ENCODE measurements at regions not wholly inside any gene's neighbourhood (a gene's known extent, or its start where the extent isn't known, plus 50 kb on each side); places are given as distances from the start of the nearest gene placed in this dataset.

- peak; percentile 22 for DNase-seq (ENCODE audit: low spot score)
These were observed 662.0 kb downstream of the CDH11 start for GRCh38 chr16:64459821-64460220.

DNA sequence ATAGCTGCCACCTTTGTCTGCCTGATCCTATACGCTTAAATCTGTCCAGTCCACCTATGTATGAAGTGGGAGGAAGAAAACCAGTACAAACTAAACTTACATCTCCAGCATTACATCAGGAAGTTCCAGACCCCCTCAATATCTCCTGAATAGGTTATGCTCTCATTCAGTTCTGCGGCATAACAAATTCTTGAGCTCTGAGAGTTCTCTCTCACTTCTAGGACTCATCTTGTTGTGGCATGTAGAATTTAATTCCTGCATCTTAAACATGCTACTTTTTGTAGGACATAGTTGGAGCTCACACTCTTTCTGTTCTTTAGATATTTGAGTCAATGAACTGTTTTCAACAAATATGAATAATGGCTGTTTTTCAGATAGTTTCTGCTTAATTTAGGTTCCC is 662.5 kb downstream of the CDH11 start:
- no peak for DNase-seq (ENCODE audit: low spot score)

DNA sequence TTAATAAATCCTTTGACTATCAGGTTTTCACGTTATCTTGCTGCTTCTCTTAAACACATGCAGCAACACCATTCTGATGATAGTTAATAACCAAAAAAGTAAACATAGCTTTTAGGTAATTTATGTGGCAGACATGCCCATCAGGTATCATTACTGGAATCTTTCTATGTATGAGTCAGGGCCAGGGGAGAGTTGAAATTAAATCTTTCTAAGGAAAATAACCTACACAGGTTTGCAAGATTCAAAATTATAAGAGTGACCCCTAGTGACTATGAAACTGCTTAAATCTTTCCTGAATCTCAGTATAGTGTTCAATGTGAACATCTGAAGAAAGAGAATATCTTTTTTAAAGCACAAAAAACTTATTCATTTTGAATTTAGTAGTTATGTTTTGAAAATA is 666.6 kb downstream of the CDH11 start:
- peak; percentile 17 for DNase-seq (ENCODE audit: low spot score)

- DNase-seq (ENCODE audit: low spot score): no peak
These were observed 668.2 kb downstream of the CDH11 start for GRCh38 chr16:64453646-64454045.

GRCh38 chr16:64452446-64452845 is 669.4 kb downstream of the CDH11 start:
- no peak for DNase-seq (ENCODE audit: low spot score)

GRCh38 chr16:64450177-64450576 is 671.7 kb downstream of the CDH11 start:
- peak; percentile 23 for DNase-seq (ENCODE audit: low spot score)

- DNase-seq (ENCODE audit: low spot score): no peak
These were observed 672.4 kb downstream of the CDH11 start for GRCh38 chr16:64449506-64449905.

DNA sequence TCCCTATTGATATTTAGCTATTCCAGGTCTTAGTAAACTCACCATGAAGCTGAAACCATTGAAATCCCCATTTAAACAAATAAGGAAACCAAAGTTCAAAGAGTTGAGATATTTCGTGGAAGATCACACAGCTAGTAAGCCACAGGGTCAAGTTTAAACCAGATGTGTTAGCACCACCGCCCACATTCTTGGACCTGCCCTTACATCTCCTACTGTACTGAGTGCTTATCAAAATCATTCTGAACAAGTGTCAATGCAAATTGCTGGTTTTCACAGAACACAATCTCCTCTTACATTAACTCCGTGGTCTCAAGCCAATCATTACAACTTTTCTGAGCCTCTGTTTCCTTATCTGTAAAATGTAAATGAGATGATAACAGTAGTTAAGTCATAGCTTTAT is 676.2 kb downstream of the CDH11 start:
- DNase-seq (ENCODE audit: low spot score): no peak

GRCh38 chr16:64445245-64445644 is 676.6 kb downstream of the CDH11 start:
- no peak for DNase-seq (ENCODE audit: low spot score)

GRCh38 chr16:64440421-64440831 is 681.4 kb downstream of the CDH11 start:
- peak; percentile 91 for DNase-seq (ENCODE audit: low spot score)

DNA sequence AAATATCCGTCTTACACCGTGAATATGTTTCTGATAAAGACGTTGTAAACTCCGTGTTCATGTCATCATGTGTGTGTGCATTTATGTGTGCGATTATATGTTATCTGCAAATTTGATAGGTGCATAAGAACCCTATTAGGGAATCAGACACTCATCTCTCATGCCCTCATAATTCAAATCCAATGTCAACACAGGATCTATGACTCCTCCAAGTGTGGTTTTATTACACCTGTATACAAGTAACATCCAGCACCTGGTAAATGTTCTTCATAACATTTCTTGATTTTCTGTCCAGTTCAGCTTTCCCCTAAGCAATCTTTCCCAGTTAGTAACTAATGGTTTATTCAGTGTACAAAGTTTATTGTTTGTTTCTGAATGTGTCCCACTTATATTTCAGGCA is 681.9 kb downstream of the CDH11 start:
- DNase-seq (ENCODE audit: low spot score): no peak

DNA sequence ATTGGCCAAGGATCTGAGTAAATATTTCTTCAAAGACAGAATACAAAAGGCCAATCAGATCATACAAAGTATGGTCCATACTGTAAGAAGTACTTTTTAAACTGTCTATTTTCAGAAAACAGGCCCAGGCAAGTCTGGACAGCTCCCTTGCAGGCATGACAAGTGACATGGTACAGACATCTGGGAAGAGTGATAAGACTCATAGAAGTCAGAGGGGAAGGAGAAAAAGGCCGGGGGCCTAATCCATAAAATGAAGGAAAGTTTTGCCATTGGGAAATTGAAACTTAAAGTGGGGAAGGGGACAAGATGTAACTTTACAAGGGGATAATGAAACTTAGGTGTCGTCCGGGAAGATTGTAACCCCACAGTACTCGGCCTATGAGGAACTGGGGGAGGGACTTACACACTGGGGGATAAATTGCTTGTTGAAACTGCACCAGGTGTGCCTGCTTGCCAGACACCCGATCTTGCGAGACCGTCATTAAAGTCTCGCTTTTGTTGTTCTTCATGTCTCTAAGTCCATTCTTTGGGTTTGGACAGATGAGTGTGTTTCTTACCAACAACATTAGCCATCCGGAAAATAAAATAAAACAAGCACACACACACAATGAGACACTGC is 684.0 kb downstream of the CDH11 start:
- no peak for DNase-seq (ENCODE audit: low spot score)

- no peak for DNase-seq (ENCODE audit: low spot score)
These were observed 687.3 kb downstream of the CDH11 start for GRCh38 chr16:64434526-64435069.

DNA sequence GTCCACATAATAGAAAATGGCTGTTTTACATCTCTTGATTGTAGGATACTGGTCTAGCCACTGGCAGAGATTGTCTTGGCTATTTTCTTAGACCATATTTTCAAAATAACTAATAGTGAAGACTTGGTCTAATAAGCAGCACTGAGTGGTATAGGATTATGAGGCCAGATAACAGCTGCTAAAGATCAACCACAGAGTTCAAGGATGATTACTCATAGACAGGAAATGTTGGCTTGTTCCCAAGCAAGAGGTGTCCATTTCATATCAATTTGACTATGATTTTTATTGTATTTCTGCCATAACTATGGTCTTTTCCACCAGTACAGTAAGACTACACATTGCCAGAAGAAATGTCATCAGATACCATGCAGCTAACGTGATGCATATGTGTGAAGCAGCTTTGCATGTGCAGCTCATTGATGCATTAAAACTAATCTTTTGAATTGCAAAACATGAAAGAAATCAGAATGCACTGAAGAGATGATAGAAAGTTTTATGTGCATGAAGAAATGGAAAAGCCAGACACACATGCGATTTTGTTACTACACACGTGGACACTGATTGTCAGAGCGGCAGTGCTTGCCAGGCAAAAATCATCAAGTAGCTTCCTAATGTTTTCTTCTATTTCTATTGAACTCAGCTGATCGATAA is 693.3 kb downstream of the CDH11 start:
- DNase-seq (ENCODE audit: low spot score): peak; percentile 57

GRCh38 chr16:64426131-64426666 is 695.7 kb downstream of the CDH11 start:
- DNase-seq (ENCODE audit: low spot score): no peak

DNA sequence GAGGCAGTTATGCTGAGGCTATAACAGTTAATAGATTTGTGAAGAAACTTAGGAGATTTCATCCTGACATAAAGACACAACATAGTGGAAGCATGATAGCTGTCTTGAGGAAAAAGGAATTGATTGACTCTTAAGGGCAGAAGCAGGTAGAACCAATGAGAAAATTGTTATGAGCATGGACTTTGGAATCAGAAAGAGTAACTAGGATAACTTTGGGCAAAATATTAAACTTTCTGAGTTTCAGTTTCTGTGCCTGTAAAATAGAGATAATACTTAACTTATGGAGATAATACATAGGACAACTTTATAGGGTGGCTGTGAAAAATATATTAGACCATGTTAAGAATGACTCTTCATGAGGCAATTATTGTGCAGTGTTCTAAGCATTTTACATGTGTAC is 696.5 kb downstream of the CDH11 start:
- DNase-seq (ENCODE audit: low spot score): no peak

DNA sequence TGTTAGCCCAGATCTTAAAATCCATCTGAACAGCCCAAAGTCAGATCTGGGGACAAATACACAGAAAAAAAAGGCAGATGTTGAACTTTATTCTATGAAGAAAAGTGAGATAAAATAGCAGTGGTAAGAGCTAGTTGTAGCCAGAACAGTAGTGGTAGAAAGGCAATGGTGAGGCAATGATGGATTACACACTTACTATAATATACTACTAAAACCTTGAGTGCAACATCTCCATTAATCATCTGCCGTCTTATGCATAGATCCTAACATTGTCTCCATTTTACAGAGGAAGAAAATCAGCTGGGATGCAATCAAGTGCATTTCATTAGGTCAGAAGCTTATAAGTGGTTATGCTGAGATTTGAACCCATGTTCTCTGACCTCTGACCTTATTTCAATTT is 699.6 kb downstream of the CDH11 start:
- DNase-seq (ENCODE audit: low spot score): no peak

DNA sequence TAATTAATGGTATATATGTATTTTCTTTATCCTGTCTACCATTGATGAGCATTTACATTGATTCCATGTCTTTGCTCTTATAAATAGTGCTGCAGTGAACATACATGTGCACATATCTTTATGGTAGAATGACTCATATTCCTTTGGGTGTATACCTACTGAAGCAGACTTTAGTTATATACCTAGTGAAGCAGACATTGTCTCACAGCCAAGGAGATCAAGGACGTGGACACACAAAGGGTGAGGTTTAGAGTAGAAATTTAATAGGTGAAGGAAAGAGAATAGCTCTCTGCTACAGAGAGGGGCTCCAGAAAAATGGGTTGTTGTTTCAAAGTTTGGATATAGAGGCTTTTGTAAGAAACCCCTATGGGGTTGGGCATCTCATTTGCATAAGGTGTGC is 700.3 kb downstream of the CDH11 start:
- no peak for DNase-seq (ENCODE audit: low spot score)

DNA sequence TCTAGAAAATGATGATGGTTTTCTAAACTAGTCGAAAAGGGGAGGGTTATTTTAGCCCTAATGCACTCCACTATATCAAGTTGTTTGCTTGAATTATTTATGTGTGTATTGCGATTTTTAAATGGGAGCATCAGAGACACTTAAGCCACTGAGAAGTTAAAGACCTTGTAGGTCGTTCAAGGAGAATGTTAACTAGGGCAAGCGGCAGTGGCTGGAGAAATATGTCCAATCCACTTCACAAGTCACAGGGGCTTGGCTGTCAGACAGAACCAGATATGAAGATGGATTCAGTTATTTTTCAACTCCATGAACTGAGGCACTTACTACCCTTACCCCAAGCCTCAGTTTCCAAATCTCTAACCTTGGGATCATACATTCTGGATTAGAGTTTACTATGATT is 702.0 kb downstream of the CDH11 start:
- DNase-seq (ENCODE audit: low spot score): no peak

DNA sequence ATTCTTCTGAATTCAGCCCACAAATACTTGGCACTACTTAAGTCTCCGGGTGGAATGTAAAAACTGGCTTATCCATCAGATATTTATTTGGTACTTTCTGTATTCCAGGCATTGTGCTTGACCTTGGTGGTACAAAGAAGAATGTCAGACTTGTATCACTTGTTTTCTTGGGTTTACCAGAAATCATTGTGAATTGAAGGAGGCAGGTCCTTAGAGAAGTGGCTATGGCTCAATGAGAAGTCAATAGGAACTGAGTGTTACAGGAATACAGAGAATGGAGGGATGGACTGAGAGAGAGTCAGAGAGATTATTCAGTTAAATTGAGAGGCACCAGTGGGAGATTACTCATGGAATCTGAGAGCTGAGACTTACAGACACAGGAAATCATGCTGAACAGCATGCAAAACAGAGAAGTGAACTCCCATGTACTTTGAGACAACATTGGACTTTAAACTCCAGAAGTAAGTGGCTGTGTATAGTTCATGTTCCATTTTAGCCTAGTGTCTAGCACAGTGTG is 704.1 kb downstream of the CDH11 start:
- DNase-seq (ENCODE audit: low spot score): peak; percentile 41

- peak; percentile 38 for DNase-seq (ENCODE audit: low spot score)
These were observed 705.5 kb downstream of the CDH11 start for GRCh38 chr16:64416216-64417005.

- peak; percentile 76 for DNase-seq (ENCODE audit: low spot score)
These were observed 709.1 kb downstream of the CDH11 start for GRCh38 chr16:64412578-64413280.

Measured in AG08395 (cell line).